ENCODE measurements at regions not wholly inside any gene's neighbourhood (a gene's known extent, or its start where the extent isn't known, plus 50 kb on each side); places are given as distances from the start of the nearest gene placed in this dataset.

- TF ChIP-seq EZH2phosphoT487 (IDR thresholded peaks at IDR 0.05; ENCODE audit: insufficient read depth, low read depth) = no peak
- TF ChIP-seq EZH2 (IDR thresholded peaks at IDR 0.05; ENCODE audit: insufficient read depth, poor library complexity, severe bottlenecking) = no peak
Observed at GRCh38 chr11:39288011-39288410, 2171.4 kb downstream of the LRRC4C start.

All from GM23248 (cell line).